Fibroblast of lung (primary cell): ENCODE measurements at regions not wholly inside any gene's neighbourhood (a gene's known extent, or its start where the extent isn't known, plus 50 kb on each side); places are given as distances from the start of the nearest gene placed in this dataset.

Experiments used
- EZH2 ChIP-seq: IDR thresholded peaks from 2 replicates; pipeline ENCODE4 v1.5.1; 2012; ENCODE audit warnings: low read length, control low read depth, mild to moderate bottlenecking; ENCODE audit errors: missing control alignments
- TF ChIP-seq, protein P1 (sequence below), 2 donors: IDR thresholded peaks in 1 of 2; conservative IDR thresholded peaks in 1 of 2; 1 replicate in 1 of 2; 2 replicates in 1 of 2; pipeline ENCODE4 v1.5.1; 2011 to 2012; ENCODE audit warnings: low read length in 2 of 2, control low read depth in 1 of 2, inconsistent platforms in 1 of 2, low read depth in 1 of 2, mild to moderate bottlenecking in 1 of 2

DNA sequence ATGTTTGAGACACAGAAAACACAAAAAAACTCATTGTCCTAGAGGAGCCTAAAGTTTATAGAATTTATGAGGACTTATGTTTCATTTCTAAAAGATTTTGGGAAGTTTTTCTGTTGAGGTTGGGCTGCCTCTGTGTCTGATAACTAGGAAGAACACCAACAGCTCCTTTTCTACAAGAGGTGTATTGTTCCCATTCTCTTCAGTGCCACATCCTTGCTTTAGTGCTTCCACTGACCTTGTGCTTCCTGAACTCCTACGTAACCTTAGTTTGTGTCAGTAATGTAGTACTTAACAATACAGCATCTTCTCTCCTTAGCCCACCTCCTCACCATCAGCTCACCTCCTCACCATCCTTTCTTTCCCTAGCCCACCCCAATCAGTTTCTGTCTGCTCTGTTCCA is 117.3 kb upstream of the TNC start:
- TF ChIP-seq, protein P1, sequence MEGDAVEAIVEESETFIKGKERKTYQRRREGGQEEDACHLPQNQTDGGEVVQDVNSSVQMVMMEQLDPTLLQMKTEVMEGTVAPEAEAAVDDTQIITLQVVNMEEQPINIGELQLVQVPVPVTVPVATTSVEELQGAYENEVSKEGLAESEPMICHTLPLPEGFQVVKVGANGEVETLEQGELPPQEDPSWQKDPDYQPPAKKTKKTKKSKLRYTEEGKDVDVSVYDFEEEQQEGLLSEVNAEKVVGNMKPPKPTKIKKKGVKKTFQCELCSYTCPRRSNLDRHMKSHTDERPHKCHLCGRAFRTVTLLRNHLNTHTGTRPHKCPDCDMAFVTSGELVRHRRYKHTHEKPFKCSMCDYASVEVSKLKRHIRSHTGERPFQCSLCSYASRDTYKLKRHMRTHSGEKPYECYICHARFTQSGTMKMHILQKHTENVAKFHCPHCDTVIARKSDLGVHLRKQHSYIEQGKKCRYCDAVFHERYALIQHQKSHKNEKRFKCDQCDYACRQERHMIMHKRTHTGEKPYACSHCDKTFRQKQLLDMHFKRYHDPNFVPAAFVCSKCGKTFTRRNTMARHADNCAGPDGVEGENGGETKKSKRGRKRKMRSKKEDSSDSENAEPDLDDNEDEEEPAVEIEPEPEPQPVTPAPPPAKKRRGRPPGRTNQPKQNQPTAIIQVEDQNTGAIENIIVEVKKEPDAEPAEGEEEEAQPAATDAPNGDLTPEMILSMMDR (conservative IDR thresholded peaks at IDR 0.05 in 1 of 2, IDR thresholded peaks at IDR 0.05 in 1 of 2; ENCODE audit: low read depth in 1 of 2, low read length in 2 of 2), result no peak
- TF ChIP-seq EZH2, result no peak
